ENCODE measurements at regions not wholly inside any gene's neighbourhood (a gene's known extent, or its start where the extent isn't known, plus 50 kb on each side); places are given as distances from the start of the nearest gene placed in this dataset.

DNA sequence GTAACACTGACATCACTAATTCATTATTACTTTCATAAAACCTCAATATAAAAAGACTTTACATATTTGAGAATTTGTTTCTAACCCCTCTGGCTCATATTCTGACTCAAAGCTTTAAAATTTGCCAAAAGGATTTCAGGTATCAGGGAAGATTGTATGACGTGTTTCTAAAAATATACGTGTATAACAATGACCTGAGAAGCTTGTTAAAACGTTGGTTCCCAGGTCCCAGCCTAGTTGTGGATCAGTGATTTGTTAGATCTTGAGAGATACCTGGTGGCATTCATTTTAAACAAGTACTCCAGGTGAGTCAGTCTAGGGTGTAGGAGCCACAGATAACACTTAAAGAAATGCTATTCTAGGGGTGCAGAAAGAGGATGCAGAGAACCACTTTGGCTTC is 1096.8 kb upstream of the NXPH2 start:
- no peak overlapping the region for H3K4me3 ChIP-seq (ENCODE audit: low read depth, low read length, poor library complexity, severe bottlenecking)
- no peak overlapping the region for H3K27ac ChIP-seq (ENCODE audit: low read depth, low read length, poor library complexity, severe bottlenecking)
- H3K9ac ChIP-seq (ENCODE audit: low read length): no peak overlapping the region
- H3F3A ChIP-seq (ENCODE audit: insufficient read depth, low read length): no peaks in the 10 kb centered on the region
- no peaks in the 10 kb centered on the region for H4K20me1 ChIP-seq (ENCODE audit: insufficient read depth, low read length)
- H3K9me2 ChIP-seq (ENCODE audit: low read depth, low read length): no peaks in the 10 kb centered on the region
- no peaks in the 10 kb centered on the region for H3K79me2 ChIP-seq (ENCODE audit: insufficient read depth, low read length)
- TF ChIP-seq EZH2 (IDR thresholded peaks at IDR 0.05; ENCODE audit: borderline replicate concordance, low read length): no peak
- TF ChIP-seq, protein P1, sequence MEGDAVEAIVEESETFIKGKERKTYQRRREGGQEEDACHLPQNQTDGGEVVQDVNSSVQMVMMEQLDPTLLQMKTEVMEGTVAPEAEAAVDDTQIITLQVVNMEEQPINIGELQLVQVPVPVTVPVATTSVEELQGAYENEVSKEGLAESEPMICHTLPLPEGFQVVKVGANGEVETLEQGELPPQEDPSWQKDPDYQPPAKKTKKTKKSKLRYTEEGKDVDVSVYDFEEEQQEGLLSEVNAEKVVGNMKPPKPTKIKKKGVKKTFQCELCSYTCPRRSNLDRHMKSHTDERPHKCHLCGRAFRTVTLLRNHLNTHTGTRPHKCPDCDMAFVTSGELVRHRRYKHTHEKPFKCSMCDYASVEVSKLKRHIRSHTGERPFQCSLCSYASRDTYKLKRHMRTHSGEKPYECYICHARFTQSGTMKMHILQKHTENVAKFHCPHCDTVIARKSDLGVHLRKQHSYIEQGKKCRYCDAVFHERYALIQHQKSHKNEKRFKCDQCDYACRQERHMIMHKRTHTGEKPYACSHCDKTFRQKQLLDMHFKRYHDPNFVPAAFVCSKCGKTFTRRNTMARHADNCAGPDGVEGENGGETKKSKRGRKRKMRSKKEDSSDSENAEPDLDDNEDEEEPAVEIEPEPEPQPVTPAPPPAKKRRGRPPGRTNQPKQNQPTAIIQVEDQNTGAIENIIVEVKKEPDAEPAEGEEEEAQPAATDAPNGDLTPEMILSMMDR (IDR thresholded peaks at IDR 0.05; ENCODE audit: low read length): no peak
- no peaks in the 10 kb centered on the region for H3K36me3 ChIP-seq (ENCODE audit: insufficient read depth, low read length)
- H3K4me1 ChIP-seq (ENCODE audit: insufficient read depth, low read length, severe bottlenecking): no peaks in the 10 kb centered on the region
- no peaks in the 10 kb centered on the region for H3K9me3 ChIP-seq (ENCODE audit: low read length)
- no peak overlapping the region for H3K4me2 ChIP-seq (ENCODE audit: low read length)
- H3K27me3 ChIP-seq (ENCODE audit: insufficient read depth, low read length): no peaks in the 10 kb centered on the region
- H2AFZ ChIP-seq (ENCODE audit: low read length): no peak overlapping the region

DNA sequence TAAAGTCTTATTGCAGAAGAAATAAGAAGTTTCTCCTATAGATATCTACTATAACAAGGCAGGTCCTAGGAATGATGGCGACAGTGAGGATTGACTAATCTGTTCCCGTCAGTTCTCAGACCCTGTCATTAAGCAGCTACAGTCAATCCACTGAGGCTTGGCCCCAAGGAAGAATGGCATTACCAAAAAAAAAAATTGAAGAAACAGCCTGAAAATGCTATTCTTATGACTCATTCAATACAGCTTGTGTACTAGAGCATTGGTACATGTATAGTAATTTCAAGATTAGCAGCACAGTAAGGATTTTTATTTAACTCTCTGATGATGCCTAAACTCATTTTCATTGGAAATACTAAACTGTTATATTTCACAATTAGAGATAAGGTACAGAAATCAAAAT is 1096.1 kb upstream of the NXPH2 start:
- H3K4me1 ChIP-seq (ENCODE audit: insufficient read depth, low read length, severe bottlenecking): no peaks in the 10 kb centered on the region
- H3K79me2 ChIP-seq (ENCODE audit: insufficient read depth, low read length): no peaks in the 10 kb centered on the region
- H3K9me2 ChIP-seq (ENCODE audit: low read depth, low read length): no peaks in the 10 kb centered on the region
- H3K9me3 ChIP-seq (ENCODE audit: low read length): no peaks in the 10 kb centered on the region
- H3K9ac ChIP-seq (ENCODE audit: low read length): no peak overlapping the region
- H3K36me3 ChIP-seq (ENCODE audit: insufficient read depth, low read length): no peaks in the 10 kb centered on the region
- H3F3A ChIP-seq (ENCODE audit: insufficient read depth, low read length): no peaks in the 10 kb centered on the region
- H3K27me3 ChIP-seq (ENCODE audit: insufficient read depth, low read length): no peaks in the 10 kb centered on the region
- H3K4me3 ChIP-seq (ENCODE audit: low read depth, low read length, poor library complexity, severe bottlenecking): no peak overlapping the region
- TF ChIP-seq, protein P1 (IDR thresholded peaks at IDR 0.05; ENCODE audit: low read length): no peak
- TF ChIP-seq EZH2 (IDR thresholded peaks at IDR 0.05; ENCODE audit: borderline replicate concordance, low read length): no peak
- H4K20me1 ChIP-seq (ENCODE audit: insufficient read depth, low read length): no peaks in the 10 kb centered on the region
- no peak overlapping the region for H3K27ac ChIP-seq (ENCODE audit: low read depth, low read length, poor library complexity, severe bottlenecking)
- H3K4me2 ChIP-seq (ENCODE audit: low read length): no peak overlapping the region
- no peak overlapping the region for H2AFZ ChIP-seq (ENCODE audit: low read length)

DNA sequence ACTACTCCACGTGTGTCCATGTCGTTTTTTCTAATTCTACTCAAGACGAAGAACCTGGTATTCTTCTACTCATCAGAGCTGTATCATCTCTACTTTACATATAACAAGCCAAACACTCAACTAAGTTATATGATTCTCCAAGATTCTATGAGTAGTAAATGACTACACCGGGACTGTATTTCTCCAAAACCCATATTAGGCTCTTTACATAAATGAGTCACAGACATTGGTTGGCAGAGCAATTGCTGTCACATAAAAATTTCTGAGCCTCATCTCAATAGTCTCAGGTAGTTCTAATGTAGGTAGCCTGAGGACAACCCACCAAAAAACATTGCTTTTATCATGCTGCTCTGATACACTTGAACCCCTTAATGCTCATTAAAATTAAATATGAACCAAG is 1092.3 kb upstream of the NXPH2 start:
- no peaks in the 10 kb centered on the region for H3K9me3 ChIP-seq (ENCODE audit: low read length)

More for the DNA sequence above, 1092.3 kb upstream of the NXPH2 start:
- TF ChIP-seq, protein P1 (IDR thresholded peaks at IDR 0.05; ENCODE audit: low read length): no peak
- TF ChIP-seq EZH2 (IDR thresholded peaks at IDR 0.05; ENCODE audit: borderline replicate concordance, low read length): no peak
- no peaks in the 10 kb centered on the region for H3K27me3 ChIP-seq (ENCODE audit: insufficient read depth, low read length)
- no peaks in the 10 kb centered on the region for H3K9me2 ChIP-seq (ENCODE audit: low read depth, low read length)
- H3K9ac ChIP-seq (ENCODE audit: low read length): no peak overlapping the region
- H2AFZ ChIP-seq (ENCODE audit: low read length): no peak overlapping the region
- H3K4me2 ChIP-seq (ENCODE audit: low read length): no peak overlapping the region
- no peak overlapping the region for H3K27ac ChIP-seq (ENCODE audit: low read depth, low read length, poor library complexity, severe bottlenecking)
- H3K36me3 ChIP-seq (ENCODE audit: insufficient read depth, low read length): no peaks in the 10 kb centered on the region
- H3K79me2 ChIP-seq (ENCODE audit: insufficient read depth, low read length): no peaks in the 10 kb centered on the region
- no peak overlapping the region for H3K4me3 ChIP-seq (ENCODE audit: low read depth, low read length, poor library complexity, severe bottlenecking)
- no peaks in the 10 kb centered on the region for H3K4me1 ChIP-seq (ENCODE audit: insufficient read depth, low read length, severe bottlenecking)
- no peaks in the 10 kb centered on the region for H3F3A ChIP-seq (ENCODE audit: insufficient read depth, low read length)
- no peaks in the 10 kb centered on the region for H4K20me1 ChIP-seq (ENCODE audit: insufficient read depth, low read length)

Data from OCI-LY1 (cell line).